ENCODE measurements at regions not wholly inside any gene's neighbourhood (a gene's known extent, or its start where the extent isn't known, plus 50 kb on each side); places are given as distances from the start of the nearest gene placed in this dataset.
"Not testable (repeated sequence)": the region's sequence is repeated elsewhere in the genome, so short reads cannot be mapped to it uniquely, and the experiment has no call there.

DNA sequence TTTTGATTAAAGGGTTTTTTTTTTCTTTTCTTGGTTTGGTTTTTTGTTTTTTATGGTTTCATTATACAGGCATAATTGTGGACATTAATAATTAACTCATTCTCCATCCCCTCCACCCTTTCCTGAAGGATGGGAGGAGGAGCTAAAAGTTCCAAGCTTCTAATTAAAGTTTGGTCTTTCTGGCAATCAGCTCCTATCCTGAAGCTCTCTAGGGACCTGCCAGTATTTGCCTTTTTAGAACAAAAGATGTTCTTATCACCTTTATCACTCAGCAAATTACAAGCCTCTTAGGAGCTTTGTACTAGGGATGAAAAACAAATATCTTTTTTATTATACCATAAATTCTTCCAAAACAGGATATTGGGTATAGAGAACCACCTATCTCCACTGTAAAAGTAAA lies 589.8 kb downstream of the PDHA2 start:
- no peak for DNase-seq (ENCODE audit: low spot score)

DNA sequence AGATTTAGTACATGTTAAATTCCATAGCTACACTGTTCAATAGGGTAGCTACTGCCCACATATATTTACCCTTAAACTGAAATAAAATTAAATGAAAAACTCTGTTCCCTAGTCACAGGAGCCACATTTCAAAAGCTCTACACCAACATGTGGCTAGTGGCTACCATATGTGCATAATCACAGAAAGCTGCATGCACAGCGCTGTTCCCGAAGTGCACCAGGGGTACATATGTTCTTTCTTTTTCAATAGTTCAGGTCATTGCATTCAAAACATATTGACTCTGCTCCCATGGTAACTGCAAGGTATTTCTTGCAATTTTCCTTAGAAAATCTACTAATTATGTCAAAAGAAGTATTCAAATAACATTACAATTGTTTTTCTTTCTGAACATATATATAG lies 591.2 kb downstream of the PDHA2 start:
- no peak for DNase-seq (ENCODE audit: low spot score)

DNA sequence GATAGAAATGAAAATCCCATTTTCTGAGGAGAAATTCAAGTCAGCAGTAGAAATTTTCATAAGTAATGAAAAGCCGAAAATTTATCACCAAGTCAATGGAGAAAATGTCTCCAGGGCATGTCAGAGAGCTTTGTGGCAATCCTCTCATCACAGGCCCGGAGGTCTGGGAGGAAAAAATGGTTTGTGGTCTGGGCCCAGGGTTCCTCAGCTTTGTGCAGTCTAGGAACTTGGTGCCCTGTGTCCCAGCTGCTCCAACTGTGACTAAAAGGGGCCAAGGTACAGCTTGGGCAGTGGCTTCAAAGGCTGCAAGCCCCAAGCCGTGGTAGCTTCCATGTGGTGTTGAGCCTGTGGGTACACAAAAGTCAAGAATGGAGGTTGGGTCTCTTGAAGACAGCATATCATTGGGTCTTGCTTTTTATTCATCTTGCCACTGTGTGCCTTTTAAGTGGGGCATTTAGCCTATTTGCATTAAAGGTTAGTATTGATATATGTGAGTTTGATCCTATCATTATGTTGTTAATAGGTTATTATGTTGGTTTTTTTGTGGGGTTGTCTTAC lies 608.5 kb downstream of the PDHA2 start:
- no peak for DNase-seq (ENCODE audit: low spot score)

DNA sequence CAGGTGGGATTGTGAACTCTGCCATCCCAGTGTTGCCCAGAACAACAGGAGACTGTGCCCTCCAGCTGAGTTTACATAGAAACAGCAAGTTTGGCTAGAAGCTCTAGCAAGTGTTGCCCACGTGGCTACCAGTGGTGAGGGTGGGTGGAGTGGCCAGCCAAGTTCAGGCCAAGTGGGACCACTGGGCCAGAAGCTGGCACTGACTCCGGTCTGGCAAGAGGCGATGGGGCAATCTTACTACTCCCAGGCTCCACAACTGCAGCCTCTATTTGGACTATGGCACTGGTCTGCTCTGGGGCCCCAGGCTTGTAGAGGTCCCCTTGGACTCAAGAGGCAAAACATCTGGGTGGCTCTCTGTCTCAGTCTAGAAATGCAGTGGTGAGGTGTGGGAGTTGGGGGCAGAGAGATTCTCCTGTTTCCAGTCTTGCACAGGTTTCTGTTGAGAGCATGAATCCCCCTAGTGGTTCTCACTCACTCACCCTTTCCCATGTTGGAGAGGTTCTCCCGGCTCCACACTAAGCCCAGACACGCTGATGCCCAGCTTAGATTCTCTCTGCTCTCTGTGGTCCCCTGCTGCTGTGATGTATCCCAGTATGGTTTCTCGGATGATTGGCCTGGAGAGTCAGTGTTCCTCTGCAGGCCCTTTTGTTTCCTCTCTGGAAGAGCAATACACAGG lies 615.3 kb downstream of the PDHA2 start:
- no peak for DNase-seq (ENCODE audit: low spot score)

DNA sequence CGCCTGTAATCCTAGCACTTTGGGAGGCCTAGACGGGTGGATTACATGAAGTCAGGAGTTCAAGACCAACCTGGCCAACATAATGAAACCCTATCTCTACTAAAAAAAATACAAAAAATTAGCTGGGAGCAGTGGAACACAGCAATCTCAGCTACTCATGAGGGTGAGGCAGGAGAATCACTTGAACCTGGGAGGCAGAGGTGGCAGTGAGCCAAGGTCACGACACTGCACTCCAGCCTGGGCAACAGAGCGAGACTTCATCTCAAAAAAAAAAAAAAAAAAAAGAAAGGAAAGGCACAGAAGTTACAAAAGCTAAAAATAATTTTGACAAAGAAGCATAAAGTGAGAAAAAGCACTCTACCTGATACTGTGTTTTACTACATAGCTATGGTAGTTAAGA lies 618.1 kb downstream of the PDHA2 start:
- not testable (repeated sequence) for DNase-seq (ENCODE audit: low spot score)

DNA sequence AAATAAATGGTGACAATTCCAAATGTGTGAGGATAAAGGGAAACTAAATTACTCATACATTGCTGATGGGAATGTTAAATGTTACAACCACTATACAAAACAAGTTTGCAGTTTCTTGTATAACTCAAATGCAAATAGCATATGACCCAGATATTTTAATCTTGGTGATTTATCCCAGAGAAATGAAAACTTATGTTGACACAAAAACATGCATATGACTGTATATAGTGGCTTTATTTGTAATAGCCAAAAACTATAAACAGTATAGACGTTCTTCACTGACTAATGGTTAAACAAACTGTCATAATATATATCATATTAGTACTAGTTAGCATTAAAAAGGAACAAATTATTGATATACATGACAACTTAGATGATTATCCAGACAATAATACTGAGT lies 619.2 kb downstream of the PDHA2 start:
- no peak for DNase-seq (ENCODE audit: low spot score)

DNA sequence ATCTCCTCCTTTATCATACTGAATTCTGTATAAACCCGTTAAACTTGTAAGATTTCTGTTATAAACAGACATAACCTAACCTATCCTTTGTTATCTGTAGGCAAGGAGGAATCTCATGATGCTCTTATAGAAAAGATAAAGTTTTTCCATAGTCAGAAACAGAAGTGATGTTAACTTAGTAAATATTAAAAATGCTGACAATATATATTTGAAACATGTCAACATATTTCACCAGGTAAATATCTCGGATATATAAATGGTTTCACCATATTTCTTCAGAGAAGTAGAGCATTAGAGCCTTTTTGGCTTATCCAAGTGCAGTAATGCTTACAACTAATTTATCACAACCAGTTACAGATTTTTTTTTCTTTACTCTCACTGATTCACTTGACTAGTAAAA lies 625.9 kb downstream of the PDHA2 start:
- DNase-seq (ENCODE audit: low spot score), result no peak

DNA sequence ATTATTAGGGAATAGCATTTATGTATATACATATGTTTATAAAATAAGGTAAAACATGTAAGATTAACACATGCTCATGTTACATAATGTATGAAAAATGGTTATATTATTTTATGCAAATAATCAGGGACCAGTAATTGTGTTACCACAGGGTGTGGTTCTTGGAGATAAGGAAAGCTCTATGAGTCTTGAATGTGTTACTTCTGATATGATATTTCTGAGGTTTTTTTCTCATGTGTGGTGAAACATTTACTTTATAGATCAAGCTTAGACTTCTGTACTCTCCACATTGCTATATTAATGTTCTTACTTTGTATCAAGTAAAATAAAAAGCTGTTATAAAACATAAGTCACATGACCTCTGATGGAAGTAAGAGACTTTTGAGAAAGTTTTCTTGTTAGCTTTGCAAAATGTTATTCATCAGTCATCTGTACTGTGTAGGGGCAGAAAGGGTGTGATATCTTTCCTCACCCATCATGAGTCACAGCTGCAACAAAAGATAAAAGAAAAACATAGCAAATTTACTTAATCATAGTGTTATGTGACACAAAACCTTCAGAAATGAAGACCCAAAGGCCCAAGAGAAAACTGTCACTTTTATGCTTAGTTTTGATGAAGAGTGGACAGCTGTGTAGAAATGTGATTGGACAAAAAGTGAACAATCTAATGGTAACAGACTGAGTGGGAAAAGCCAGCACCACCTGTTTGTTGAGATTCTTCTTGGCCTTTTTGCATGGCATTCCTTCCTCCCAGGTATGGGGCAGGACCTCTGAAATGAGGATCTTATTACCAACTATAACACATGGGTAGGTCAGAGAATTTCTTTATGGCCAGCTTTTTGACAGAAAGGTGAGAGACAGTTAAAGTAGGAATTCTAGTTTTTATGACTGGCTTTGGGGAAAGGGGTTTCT lies 632.3 kb downstream of the PDHA2 start:
- DNase-seq (ENCODE audit: low spot score), result no peak

DNA sequence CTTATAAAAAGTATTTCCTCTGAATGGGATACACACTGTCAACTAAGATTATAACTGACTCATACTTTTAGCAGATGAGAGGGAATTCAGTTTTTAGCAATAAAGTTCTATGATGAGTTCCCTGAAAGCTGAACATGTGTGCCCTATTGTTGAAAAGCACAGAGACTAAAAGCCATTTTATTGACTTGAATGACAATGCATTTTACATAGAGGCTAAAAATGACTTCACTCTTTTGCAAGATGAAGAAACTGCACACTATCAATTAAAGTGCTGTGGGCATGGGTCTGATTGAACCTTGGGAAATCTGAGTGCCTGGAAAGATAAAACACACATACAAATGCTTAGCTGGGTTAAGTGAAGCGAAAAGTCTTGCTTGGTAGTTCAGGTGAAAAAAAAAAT lies 633.4 kb downstream of the PDHA2 start:
- DNase-seq (ENCODE audit: low spot score), result no peak

DNA sequence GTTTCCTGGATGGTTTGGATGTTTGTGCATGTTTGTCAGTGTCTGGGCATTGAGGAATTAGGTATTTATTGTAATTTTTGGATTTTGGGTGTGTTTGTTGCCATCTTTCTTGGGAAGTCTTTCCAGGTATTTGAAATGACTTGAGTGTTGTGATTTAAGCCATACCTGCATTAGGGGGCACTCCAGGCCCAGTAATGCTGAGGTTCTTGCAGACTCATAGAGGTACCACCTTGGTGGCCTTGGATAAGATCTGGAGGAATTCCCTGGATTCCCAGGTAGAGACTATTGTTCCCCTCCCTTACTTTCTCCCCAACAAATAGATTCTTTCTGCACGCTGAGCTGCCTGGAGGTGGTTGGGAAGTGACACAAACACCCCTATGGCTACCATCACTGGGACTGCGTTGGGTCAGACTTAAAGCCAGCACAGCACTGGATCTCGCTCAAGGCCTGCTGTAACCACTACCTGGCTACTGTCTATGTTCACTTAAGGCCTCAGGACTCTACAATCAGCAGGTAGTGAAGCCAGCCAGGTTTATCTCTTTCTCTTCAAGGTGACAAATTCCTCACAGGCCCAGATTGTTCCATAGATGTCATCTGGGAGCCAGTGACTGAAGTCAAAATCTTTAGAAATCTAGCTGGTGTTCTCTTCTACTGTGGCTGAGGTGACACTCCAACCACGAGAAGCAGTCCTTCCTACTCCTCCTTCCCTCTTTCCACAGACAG lies 643.6 kb downstream of the PDHA2 start:
- no peak for DNase-seq (ENCODE audit: low spot score)

DNA sequence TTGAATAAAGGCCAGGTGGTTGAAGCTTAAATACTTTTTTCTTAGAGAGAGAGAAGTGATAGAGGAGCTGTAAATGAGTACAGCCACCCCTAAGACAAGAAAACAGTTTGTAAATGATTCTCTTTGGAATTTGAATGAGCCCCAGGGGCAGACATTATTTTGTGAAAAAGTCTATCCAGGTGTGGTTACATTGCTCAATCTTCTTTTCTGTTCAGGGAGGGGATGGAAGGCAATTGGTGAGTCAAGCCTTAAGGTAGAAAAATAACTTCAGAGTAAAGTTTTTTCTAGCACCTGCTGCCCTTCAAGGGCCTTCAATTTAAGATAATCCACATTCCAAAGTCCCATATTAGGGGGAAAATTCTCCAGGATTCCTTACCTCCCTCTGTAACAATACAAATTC lies 646.7 kb downstream of the PDHA2 start:
- DNase-seq (ENCODE audit: low spot score), result no peak

DNA sequence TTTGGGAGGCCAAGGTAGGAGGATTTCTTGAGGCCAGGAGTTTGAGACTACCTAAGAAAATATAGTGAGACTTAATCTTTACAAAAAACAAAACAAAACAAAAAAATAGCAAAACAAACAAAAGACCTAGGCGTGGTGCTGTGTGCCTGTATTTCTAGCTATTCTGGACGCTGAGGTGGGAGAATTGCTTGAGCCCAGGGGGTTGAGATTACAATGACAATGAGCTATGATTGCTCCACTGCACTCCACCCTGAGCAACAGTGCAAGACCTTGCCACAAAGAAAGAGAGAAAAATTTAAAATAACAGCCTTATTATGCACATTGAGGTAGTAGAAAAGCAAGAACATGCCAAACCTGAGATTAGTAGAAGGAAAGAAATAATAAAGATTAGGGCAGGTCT lies 657.7 kb downstream of the PDHA2 start:
- no peak for DNase-seq (ENCODE audit: low spot score)

DNA sequence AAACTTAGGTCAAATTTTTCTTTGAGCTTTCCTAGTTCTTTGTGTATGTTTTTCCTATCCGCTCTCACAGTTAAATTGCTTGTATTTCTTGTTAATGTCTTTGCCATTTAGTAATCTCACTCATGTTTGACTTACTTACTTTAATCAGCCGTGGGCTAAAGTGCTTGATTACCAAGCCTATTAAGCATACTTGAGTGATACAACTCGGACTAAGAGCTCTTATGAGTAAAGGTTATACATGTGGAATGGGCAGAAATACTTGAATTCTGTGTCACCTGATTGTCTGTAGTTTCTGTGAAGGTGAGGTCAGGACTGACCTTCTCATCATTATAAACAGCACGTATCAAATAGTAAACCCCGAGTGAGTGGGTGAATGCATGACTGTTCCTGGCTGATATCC lies 664.5 kb downstream of the PDHA2 start:
- DNase-seq (ENCODE audit: low spot score), result no peak

DNA sequence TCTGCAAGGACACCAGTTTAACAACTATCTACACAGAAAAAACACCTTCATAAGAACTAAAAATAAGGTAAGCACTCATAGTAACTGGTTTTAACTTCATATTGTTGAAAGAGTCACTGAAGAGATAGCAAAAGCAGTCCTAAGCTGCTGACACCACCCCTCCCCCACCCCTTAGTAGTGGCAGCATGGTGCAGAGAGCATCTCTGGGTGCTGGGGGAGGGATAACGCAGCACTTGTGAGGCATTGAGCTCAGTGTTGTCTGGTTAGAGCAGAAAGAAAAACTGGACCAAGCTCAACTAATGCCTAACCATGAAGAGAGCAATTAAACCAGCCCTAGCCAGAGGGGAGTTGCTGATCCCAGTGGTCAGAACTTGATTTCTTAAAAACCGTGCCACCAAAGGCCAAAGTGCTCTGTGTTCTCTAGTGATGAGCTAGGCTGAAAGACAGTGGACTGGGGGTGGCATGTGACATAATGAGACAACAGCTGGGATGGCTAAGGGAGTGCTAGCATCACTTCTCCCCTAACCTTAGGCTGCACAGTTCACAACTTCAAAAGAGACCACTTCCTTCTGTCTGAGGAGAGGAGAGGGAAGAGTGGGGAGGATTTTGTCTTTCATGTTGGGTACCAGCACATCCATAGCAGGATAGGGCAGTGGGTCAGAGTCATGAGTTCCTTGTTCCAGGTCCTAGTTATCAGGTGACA lies 669.3 kb downstream of the PDHA2 start:
- no peak for DNase-seq (ENCODE audit: low spot score)

DNA sequence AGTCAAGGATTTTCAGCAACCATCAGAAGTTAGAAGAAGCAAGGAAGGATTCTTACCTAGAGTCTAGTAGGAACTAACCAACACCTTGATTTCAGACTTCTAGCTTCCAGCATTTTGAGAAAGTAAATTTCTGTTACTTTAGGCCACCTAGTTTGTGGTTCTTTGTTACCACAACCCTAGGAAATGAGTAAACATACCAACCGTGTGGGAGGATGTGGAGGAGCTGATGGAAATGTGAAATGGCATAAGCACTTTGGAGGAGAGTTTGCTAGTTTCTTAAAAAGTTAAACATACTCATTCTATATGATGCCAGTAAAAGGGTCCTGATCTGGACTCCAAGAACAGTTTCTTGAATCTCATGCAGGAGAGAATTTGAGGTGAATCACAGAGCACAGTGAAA lies 679.4 kb downstream of the PDHA2 start:
- DNase-seq (ENCODE audit: low spot score), result no peak

DNA sequence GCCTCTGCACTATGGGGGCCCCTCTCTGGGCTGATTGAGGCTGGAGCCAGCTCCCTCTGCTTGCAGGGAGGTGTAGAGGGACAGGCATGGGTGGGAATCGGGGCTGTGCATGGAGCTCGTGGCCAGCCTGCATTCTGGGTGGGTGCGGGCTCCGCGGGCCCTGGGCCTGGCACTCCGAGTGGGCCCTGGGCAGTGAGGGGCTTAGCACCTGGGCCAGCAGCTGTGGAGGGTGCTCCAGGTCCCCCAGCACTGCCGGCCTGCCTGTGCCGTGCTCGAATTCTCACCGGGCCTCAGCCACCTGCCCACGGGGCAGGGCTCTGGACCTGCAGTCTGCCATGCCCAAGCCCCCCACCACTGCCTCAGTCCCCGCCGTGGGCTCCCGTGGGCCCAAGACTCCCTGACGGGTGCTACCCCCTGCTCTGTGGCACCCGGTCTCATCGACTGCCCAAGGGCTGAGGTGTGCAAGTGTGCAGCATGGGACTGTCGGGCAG lies 681.2 kb downstream of the PDHA2 start:
- no peak for DNase-seq (ENCODE audit: low spot score)

DNA sequence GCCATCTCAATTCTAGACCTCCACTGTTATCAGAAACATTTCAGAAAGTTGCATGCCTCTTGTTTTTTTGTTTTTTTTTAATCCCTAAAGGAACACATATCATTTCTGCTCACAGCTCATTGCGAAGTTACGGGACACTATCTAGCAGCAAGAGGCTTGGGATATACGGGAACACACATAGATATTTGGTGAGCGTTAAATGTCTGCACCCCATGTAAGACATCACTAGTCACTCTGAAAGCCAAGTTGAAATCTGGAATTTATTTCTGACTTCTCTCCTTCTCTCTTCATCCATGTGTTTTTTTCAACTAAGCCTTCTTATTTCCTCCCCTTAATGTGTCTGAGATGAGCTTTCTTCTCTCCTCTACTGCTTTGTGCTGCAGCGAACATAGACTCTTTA lies 683.7 kb downstream of the PDHA2 start:
- DNase-seq (ENCODE audit: low spot score), result no peak

DNA sequence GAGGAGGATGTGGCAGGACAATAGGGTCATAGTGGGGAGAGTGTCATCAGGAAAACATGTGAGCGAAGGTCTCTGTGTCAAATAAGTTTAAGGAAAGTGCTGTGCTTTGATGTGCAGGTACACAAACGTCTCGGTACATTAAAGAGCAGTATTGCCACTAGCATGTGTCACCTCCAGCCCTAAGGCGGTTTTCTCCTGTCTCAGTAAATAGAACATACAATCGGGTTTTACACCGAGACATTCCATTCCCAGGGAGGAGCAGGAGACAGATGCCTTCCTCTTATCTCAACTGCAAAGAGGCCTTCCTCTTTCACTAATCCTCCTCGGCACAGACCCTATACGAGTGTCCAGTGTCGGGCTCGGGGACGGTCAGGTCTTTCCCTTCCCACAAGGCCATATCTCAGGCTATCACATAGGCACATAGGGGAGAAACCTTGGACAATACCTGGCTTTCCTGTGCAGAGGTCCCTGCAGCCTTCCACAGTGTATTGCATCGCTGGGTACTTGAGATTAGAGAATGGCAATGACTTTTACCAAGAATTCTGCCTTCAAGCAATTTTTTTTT lies 684.5 kb downstream of the PDHA2 start:
- no peak for DNase-seq (ENCODE audit: low spot score)

DNA sequence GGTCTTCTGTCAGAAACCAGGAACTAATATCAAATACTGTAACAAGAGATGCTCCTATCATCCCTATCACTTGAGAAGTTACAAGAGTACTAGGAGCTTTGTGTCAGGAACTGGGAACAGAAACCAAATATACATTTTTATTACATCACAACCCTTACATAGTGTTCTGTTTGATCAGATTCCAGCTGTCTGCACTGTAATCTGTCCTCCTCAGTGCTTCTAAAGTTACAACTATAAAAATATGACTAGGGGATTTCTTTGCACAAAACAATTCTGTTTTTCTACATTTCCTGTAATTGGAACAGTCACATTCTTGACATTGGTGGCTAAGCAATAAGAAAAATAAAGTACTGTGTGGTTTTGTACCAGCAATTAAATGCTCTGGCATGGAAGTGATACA lies 686.0 kb downstream of the PDHA2 start:
- DNase-seq (ENCODE audit: low spot score), result no peak

DNA sequence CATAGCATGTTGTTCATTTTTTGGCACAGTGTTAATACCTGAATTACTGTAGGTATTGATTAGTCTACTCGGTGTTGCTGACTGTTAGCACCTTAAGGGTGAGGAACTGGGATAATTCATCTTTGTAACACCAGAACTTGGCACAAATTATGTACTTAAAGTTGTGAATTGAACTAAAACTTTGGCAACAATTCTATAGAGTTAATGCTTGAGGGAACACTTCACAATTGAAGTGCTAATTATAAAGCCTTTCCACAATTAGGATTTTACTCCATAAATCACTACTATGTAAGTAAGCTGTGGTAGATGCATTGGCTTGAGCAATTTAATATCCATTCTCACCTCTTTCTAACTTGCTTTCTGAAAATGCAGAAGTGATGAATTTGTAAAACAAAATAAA lies 686.7 kb downstream of the PDHA2 start:
- no peak for DNase-seq (ENCODE audit: low spot score)

DNA sequence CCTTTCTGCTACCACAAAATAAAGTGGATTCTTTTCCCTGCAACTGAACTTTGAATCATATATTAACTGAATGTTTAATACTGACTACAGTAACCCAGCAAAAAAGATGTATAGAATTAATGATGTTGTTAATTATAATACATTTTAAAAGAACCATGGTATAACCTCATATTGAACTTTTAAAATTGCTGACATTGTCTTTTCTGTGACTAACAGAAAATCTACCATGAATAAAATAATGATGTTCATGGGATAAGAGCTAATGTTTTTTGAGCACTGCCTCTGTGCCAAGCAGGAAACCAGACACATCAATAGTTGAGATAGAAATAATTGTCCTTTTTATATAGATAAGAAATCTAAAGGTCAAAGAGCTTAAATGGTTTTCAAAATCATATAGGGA lies 691.9 kb downstream of the PDHA2 start:
- DNase-seq (ENCODE audit: low spot score), result no peak

Data from mucosa of gallbladder (tissue), 1 donor.